ENCODE measurements at regions not wholly inside any gene's neighbourhood (a gene's known extent, or its start where the extent isn't known, plus 50 kb on each side); places are given as distances from the start of the nearest gene placed in this dataset.

- Histone ChIP-seq H3K4me3 (ENCODE audit: low read length) (no peak overlapping the region), H3K4me1 (ENCODE audit: control insufficient read depth, insufficient read depth, low read length) (no peaks in the 10 kb centered on the region), H3K27ac (ENCODE audit: low read length) (no peak overlapping the region), H3K9me3 (ENCODE audit: control insufficient read depth, insufficient read depth, low read length) (no peaks in the 10 kb centered on the region), H3K36me3 (ENCODE audit: control insufficient read depth, insufficient read depth, low read length) (no peaks in the 10 kb centered on the region), H3K27me3 (ENCODE audit: control insufficient read depth, insufficient read depth, low read length) (no peaks in the 10 kb centered on the region)
- ATAC-seq (no peak), DNase-seq (no peak)
- intact Hi-C loops (cut with micrococcal nuclease): no loop called here
- no peak for TF ChIP-seq CTCF (IDR thresholded peaks at IDR 0.05)
- Mint-ChIP-seq H3K27me3 (ENCODE audit: low read depth in 2 of 2) (no peaks in the 10 kb centered on the region), H3K27ac (no peak overlapping the region), H3K4me3 (no peak overlapping the region), H3K4me1 (no peaks in the 10 kb centered on the region), H3K36me3 (no peaks in the 10 kb centered on the region), H3K9me3 (peaks cover 14 to 18% of the 10 kb centered on the region in 2 donors)
Measured at GRCh38 chr1:95983831-95984230, 737.8 kb upstream of the PTBP2 start.

- DNase-seq: no peak
- H3K9me3 Mint-ChIP-seq: peaks cover 14 to 15% of the 10 kb centered on the region in 2 donors
- ATAC-seq: no peak
- H3K27ac Mint-ChIP-seq: no peak overlapping the region
- H3K36me3 ChIP-seq (ENCODE audit: control insufficient read depth, insufficient read depth, low read length): no peaks in the 10 kb centered on the region
- intact Hi-C loops (cut with micrococcal nuclease): no loop called here
- TF ChIP-seq CTCF (IDR thresholded peaks at IDR 0.05): no peak
- no CpG with 5 or more reads among the region's 1 CpG for WGBS (ENCODE audit: insufficient coverage)
- H3K27me3 Mint-ChIP-seq (ENCODE audit: low read depth in 2 of 2): no peaks in the 10 kb centered on the region
- no peaks in the 10 kb centered on the region for H3K36me3 Mint-ChIP-seq
- no peaks in the 10 kb centered on the region for H3K27me3 ChIP-seq (ENCODE audit: control insufficient read depth, insufficient read depth, low read length)
- no peak overlapping the region for H3K4me3 ChIP-seq (ENCODE audit: low read length)
- no peaks in the 10 kb centered on the region for H3K4me1 ChIP-seq (ENCODE audit: control insufficient read depth, insufficient read depth, low read length)
- H3K27ac ChIP-seq (ENCODE audit: low read length): no peak overlapping the region
- H3K9me3 ChIP-seq (ENCODE audit: control insufficient read depth, insufficient read depth, low read length): no peaks in the 10 kb centered on the region
- no peak overlapping the region for H3K4me3 Mint-ChIP-seq
- H3K4me1 Mint-ChIP-seq: no peaks in the 10 kb centered on the region
Measured at GRCh38 chr1:95984798-95985374, 736.7 kb upstream of the PTBP2 start.

GRCh38 chr1:95990033-95990432 lies 731.6 kb upstream of the PTBP2 start:
- TF ChIP-seq CTCF (IDR thresholded peaks at IDR 0.05): no peak
- Mint-ChIP-seq H3K4me3 (no peak overlapping the region), H3K27me3 (ENCODE audit: low read depth in 2 of 2) (no peaks in the 10 kb centered on the region), H3K9me3 (peaks cover 8 to 13% of the 10 kb centered on the region in 2 donors), H3K36me3 (no peaks in the 10 kb centered on the region), H3K27ac (no peak overlapping the region), H3K4me1 (no peaks in the 10 kb centered on the region)
- WGBS (ENCODE audit: insufficient coverage): 90% methylated on average over 2 of the region's 2 CpGs
- H3K4me3 ChIP-seq (ENCODE audit: low read length): no peak overlapping the region
- no peak for DNase-seq
- H3K9me3 ChIP-seq (ENCODE audit: control insufficient read depth, insufficient read depth, low read length): no peaks in the 10 kb centered on the region
- no peak overlapping the region for H3K27ac ChIP-seq (ENCODE audit: low read length)
- no peak for ATAC-seq
- no peaks in the 10 kb centered on the region for H3K27me3 ChIP-seq (ENCODE audit: control insufficient read depth, insufficient read depth, low read length)
- H3K36me3 ChIP-seq (ENCODE audit: control insufficient read depth, insufficient read depth, low read length): no peaks in the 10 kb centered on the region
- H3K4me1 ChIP-seq (ENCODE audit: control insufficient read depth, insufficient read depth, low read length): no peaks in the 10 kb centered on the region
- intact Hi-C loops (cut with micrococcal nuclease): no loop called here

GRCh38 chr1:95991787-95992520 lies 729.6 kb upstream of the PTBP2 start:
- H3K27me3 Mint-ChIP-seq (ENCODE audit: low read depth in 2 of 2): no peaks in the 10 kb centered on the region

More at GRCh38 chr1:95991787-95992520, 729.6 kb upstream of the PTBP2 start:
- WGBS (ENCODE audit: insufficient coverage): 89% methylated on average over 2 of the region's 2 CpGs
- no peaks in the 10 kb centered on the region for H3K36me3 Mint-ChIP-seq
- H3K9me3 ChIP-seq (ENCODE audit: control insufficient read depth, insufficient read depth, low read length): no peaks in the 10 kb centered on the region
- H3K36me3 ChIP-seq (ENCODE audit: control insufficient read depth, insufficient read depth, low read length): no peaks in the 10 kb centered on the region
- no peak overlapping the region for H3K4me3 Mint-ChIP-seq
- no peaks in the 10 kb centered on the region for H3K4me1 ChIP-seq (ENCODE audit: control insufficient read depth, insufficient read depth, low read length)
- no peak for TF ChIP-seq CTCF (IDR thresholded peaks at IDR 0.05)
- ATAC-seq: no peak
- no peak overlapping the region for H3K4me3 ChIP-seq (ENCODE audit: low read length)
- no peaks in the 10 kb centered on the region for H3K4me1 Mint-ChIP-seq
- no peak for DNase-seq
- H3K27me3 ChIP-seq (ENCODE audit: control insufficient read depth, insufficient read depth, low read length): no peaks in the 10 kb centered on the region
- H3K9me3 Mint-ChIP-seq: peaks cover 9 to 15% of the 10 kb centered on the region in 2 donors
- intact Hi-C loops (cut with micrococcal nuclease): no loop called here
- no peak overlapping the region for H3K27ac ChIP-seq (ENCODE audit: low read length)
- H3K27ac Mint-ChIP-seq: no peak overlapping the region
